OCI-LY7 (cell line): ENCODE measurements at regions not wholly inside any gene's neighbourhood (a gene's known extent, or its start where the extent isn't known, plus 50 kb on each side); places are given as distances from the start of the nearest gene placed in this dataset.

Experiments used
- CTCF ChIP-seq: fragments of 200-600 bp; sonication (generic); conservative IDR thresholded peaks from 2 replicates; pipeline ENCODE4 v1.5.1; 2014; ENCODE audit warnings: mild to moderate bottlenecking, antibody characterized with exemption, low read length, moderate library complexity, mixed read lengths
- EZH2phosphoT487 ChIP-seq: fragments of 200-600 bp; sonication (generic); IDR thresholded peaks from 2 replicates; pipeline ENCODE4 v1.6.1; 2018; ENCODE audit warnings: low read depth, borderline replicate concordance, mild to moderate bottlenecking, mixed run types, antibody characterized with exemption, low read length, moderate library complexity, mixed read lengths

GRCh38 chr1:90835661-90836344 lies 118.7 kb upstream of the BARHL2 start:
- TF ChIP-seq CTCF (no peak), EZH2phosphoT487 (no peak)
